Fibroblast of skin of abdomen (primary cell): ENCODE measurements at regions not wholly inside any gene's neighbourhood (a gene's known extent, or its start where the extent isn't known, plus 50 kb on each side); places are given as distances from the start of the nearest gene placed in this dataset.
A peak's percentile ranks its signal among the peaks of the same experiment; 100 is the strongest.

Experiments
- DNase-seq: peaks from one replicate; pipeline ENCODE4 v3.0.0-alpha.2; 2013

DNA sequence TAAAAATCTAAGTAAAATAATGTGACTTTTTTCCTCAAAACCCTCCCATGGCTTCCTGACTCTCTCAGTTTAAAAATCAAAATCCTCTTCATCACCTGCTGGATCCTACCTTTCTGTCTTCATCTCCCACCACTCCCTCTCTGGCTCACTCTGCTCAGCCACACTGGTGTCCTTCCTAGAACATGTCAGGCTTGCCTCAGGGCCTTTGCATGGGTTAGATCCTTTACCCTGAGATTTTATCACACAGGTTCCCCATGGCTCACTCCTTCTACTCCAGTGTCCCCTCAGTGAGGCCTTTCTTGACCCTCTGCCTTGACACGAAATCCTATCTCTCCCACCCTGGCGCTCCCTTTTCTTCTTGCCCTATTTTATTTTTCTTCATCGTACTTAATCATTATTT, 141.8 kb downstream of the RPL22L1 start:
- no peak for DNase-seq

DNA sequence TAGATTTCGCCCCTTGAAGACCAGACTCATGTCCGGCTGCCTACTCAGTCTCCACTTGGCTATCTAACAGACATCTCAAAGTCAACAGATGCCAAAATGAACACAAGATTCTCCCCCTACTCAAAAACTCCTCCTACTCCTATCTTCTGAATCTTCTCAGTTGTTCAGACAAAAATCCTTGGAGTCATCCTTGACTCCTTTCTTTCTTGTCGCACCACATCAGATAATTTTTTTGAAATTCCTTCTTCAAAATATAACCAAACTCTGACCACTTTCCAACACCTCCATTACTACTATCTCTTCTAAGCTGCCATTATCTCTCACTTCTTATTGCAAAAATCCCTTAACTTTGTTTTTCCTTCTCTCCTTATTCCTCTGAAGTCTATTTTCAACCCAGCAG, 141.9 kb upstream of the SLC7A14 start:
- no peak for DNase-seq

DNA sequence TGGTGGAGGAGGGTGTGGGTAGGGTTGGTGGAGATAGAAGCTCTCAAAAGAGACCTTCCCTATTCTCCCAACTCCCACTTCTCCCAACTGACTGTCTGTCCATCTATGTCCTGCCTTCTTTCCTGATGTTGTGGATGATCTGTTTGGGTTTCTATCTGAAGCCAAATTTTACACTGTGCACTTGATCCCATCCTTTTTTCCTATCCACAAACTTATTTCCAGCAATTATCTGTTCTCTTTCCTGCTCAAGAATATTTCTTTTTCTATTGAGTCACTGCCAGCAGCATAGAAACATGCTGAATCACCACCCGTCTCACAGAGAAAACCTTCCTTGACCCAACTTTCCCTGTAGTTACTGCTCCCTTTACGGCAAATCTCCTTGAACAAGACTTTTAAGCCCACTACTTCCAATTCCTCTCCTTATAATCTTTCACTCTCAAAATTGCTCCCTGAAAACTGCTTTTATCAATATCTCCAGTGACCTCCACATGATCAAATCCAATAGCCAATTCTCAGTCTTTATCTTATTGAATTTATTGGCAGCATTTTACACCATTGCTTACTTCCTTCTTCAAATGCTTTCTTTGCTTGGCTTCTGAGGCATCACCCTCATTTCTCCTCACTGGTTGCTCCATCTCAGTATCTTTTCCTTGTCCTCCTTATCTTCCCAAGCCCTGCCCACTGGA, 141.2 kb upstream of the SLC7A14 start:
- peak; percentile 93 for DNase-seq

DNA sequence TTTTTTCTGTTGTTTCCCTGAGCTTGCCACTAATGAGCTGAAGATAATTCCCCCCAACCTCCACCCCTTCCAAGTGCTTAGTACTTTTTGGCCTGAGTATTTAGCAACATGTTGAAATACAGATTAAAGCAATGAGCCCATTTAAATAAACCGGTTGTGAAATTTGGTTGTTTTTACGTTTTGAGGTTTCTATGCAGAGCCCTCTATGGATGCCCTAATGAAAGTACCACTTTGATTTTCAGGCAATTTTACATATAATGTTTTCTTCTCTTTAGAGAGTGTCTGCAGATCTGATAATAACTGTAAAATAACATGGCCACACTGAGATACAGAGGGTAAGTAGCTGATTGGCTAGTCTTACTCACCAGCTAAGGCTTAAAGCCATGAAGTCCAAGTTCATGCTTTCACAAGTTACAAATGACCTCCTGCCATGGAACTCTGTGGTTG, 139.4 kb upstream of the SLC7A14 start:
- peak; percentile 61 for DNase-seq

DNA sequence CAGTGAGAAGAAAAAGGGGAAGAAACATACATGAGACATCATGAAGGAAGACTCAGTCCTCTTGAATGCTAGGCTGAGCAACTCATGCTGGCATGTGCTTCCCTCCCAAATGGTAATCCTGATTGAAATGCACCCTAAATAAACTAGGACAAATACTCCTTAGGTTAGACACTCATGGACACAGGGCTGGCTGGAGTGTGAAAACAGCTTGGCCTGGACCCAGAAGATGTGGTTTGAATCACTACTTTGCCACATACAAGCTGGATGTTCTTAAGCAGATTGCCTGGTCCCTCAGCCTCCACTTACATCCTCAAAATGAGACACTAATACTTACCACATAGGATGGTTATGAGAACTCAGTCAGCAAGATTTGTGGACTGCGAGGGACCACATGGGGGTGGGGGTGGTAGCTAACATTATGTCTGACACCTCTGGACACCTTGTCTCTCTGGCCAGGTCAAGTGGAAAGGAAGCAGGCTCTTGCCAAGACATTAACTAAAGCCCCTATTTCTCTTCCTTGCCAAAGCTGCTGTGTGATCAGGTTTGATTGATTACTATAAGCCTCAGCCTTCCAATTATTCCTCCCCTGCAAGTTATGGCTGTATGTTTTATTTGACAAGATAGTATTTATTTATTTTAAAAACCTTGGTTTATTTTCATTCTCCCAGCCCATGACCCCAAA, 138.9 kb upstream of the SLC7A14 start:
- DNase-seq, result peak; percentile 96

DNA sequence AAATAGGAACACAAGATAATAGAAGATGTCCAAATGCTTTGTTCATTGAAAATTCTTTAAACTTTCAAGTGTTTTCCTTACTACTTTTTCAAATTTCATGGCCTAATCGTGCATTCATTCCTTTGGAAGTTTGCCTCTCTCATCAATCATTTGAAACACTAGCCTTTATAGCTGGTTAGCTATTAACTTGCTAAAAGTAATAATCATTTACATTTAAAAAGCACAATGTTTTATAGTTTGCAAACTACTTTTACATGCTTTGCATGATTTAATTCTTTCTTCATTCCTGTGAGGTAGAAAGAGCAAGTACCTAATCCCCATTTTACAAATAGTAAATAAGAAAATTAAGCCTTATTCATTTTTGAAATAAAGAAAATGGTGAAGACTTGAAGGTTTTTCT, 137.4 kb upstream of the SLC7A14 start:
- no peak for DNase-seq

DNA sequence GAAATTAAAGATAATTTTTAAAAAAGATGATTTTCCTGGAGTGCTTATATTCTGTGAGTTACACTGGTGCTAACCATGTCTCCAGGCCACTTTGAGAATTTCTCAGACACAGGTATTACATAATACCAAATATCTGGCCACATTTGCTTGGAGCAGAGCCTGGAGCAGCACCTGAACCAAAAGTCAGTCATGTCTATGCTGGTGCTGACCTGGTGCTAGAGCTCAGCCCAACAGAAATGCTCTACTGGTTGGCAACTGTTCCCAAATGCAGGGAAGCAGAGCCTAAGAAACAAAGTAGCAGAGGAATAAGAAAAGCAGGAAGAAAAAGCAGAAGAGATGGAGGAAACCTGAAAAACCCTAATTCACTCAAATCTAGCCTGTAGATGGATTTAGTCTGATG, 135.7 kb upstream of the SLC7A14 start:
- no peak for DNase-seq

DNA sequence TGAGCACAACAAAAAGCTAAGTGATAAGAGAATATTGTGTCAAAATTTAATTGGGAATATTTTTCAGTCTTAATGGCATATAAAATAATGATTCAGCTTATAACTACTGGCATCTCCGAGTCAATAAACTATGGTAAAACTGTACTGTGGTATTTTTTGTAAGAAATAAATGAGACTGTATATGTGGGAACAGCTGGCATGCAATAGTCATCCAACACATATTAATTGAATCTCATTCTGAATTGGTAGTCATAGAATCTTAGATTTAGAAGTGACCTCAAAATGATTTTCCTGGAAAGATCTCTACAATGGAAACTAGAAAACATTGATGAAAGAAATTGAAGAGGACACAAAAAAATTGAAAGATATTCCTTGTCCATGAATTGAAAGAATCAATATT, 133.4 kb upstream of the SLC7A14 start:
- DNase-seq, result no peak

DNA sequence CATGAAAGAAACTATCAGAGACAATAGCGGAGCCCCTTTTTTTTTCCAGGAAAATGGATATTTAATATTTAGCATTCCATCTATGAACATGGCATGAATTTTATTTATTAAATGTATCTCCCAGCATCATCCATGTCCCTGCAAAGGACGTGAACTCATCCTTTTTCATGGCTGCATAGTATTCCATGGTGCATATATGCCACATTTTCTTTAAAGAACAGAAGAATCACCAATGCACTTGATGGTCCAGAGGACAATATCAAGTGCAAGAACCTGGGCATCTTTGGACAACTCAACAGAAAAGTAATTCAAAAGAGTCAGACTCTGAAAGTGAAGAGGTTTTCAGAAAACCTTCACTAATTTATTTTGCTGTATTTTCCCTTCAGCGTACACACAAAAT, 133.0 kb upstream of the SLC7A14 start:
- DNase-seq, result no peak

DNA sequence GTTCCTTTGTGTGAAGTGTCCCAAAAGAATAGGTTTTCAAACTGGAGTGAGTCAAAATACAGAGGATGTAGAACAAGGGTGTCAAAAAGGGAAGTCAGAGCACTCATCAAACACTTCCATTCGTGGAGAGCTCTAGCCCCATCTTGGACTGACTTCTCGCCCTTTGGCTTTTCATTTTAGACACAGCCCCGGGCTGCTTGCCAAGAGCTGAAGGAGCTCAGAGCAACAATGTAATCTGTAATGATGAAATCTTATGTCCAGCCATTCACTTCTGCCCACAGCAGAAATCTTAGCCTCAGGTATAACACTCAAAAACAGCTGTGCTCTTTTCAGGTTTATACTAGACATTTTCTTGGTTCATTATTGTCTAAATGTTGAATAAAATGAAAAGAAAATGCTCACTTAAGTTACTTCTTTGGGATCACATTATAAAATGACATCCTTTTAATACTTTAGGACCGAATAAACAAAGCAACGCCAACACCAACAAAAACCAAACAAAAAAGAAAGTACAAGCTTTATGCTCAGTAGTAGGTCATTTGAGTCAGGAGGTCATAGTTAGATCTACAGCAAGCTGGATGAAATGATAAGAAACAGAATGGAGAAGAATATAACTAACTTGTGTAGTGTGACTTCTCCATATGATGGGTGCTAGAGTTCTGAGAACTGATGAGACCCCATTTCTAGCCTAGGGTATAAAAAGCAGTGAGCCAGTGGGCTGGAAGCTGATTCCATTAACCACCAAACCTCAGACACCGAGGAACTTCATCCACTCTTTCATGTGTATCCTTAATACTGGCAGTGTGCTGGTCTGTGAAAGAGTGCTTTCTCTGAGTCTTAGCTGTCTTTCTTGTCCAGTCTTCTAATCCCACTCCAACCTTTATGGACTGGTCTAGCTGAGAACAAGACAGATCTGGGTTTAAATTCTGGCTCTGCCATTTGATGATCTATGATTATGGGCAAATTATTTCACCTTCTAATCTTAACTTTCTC, 131.8 kb upstream of the SLC7A14 start:
- DNase-seq, result no peak

DNA sequence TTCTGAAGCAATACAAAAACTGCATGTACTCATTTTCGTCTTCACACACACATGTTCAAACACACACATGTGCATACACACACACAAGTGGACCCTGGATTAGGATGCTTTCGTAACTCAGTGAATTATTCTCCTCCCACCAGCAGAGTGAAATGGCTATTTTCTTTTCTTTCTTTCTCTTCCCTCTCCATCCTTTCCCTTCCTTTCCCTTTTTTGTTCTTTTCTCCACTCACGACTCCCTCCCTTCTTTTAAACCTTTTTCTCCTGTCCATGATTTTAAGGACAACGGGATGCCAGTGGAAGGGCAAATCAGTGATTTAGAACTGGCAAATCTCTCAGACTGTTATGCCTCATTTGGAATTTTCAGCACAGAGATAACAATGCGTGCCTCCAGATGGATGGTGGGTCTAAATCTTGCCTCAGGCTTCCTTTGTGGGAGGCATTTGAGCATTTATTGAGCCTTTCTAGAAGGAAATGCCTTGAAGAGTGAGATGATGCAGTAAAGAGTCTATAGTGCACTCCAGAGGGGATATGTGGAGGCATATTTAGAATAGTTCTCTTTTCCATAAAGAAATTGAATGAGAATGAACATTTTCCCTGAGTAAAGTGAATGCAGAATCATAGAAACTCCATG, 130.4 kb upstream of the SLC7A14 start:
- DNase-seq, result no peak

DNA sequence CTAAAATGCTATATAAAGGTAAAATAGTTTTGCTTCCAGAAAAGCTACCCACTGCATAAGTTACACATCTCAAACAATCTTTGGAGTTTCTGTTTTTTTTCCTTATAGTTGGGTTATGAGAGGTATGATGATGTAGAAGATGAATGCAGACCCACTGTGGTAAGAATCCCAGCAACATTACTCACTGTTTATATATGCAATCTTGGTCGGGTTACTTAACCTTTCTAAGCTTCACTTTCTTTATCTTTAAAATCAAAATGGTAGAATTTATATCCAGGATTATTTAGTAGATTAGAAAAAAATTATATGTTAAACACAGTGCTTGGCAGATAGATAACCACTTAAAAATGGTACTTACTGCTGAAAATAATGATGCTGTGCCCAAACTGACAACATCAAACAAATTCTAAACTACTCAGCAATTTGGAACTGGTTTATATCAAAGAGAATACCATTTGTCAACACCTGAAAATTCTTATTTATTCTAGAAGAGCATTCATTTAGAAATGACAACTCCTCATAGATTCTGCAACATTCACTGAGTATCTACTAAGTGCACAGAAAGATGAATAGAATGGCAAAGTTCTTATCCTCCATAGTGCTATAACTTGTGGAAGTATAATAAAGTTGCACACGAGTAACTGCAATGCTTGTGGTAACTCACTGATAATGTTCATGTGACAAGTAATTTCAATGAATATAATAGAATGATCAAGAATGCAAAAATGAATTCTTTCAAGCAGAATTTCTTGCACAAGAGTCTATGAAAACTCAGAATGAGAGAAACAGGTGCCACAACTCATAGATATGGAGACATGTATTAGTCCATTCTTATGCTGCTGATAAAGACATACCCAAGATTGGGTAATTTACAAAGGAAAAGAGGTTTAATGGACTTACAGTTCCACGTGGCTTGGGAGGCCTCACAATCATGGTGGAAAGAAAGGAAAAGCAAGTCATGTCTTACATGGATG, 129.0 kb upstream of the SLC7A14 start:
- DNase-seq, result peak; percentile 86

DNA sequence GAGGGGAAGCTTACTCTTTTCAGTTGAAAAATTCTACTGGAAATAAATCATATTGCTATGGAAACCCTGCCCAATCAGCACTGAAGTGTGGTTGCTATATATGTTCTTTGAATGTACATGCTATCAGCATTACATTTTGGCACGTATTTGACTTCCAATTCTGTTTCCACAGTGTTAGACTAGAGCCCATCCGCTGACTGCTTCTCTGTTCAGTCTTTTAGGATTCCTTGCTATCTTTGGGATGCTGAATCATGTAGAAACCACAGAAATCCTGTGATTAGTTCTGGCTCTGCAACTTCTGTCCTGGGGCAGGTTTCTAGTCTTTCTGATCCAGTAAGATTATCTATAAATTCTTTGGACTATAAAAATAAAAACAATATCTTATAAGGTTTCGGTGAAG, 128.2 kb upstream of the SLC7A14 start:
- DNase-seq, result peak; percentile 88

DNA sequence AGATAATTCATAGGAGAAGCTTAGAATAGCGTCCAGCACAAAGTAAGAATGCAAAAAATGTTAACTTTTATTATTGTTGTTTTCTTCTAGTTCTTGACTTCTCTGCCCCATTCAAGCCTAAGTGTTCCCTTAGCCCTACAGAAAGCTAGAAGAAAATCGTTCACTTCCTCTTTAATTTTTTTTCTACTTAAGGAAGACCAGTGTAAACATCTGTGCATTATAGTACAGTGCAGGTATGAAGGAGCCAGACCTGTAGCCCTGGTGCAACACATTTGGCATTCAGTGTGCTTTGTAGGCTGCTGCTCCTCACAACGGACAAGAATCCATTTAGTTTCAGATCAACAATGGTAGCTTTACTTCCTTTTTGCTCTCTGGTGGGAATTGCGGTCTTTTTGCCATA, 127.8 kb upstream of the SLC7A14 start:
- DNase-seq, result no peak

DNA sequence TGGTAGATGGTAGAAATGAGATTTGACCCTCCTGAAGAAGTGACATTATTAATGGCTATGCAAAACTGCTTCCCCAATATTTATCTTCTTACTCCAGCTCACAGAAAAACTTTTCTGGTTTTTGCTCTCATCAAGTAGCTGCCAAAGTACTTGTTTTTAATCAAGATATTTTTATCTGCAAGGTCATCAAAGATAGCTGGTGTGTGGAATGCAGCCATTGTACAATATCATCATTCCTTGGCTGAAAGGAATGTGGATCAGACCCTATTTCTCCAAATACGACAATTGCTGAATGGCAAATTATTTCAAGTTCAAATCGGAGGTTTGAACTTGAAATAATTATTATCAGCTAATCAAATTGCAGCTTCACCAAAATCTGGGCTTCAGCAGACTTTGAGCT, 126.9 kb upstream of the SLC7A14 start:
- DNase-seq, result peak; percentile 38

DNA sequence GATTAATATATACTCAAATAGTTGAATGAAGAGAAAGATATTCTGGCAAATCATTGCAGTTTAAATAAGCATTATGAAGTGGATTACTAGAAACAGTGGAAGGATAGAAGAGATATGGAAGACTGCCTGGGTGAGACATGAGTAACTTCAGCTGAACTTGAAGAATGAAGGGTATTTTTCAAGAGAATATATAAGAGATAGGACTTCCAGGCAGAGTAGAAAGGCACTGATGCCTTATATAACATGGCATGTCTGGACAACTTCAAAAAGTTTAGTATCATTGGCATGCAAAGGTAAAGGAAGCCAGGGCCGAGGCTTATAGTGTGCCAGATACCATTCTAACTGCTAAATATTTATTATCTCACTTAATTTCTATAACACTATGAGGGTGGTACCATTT, 126.5 kb upstream of the SLC7A14 start:
- no peak for DNase-seq

DNA sequence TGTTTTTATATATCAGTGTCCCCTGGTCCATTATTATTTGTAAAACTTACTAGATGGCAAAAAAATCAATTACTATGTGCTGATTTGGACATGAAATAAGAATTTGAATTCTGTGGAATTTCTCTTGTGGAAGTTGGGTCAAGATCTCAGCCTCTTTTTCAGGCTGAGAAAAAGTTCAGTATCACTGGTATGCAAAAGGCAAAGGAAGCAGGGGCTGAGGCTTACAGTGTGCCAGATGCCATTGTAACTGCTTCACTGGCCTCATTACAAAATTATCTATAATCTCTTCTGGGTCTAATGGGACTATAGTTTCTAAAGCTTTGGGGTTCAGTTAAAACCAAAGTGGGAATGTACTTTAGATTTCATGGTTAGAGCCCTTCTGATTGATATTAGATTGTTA, 125.9 kb upstream of the SLC7A14 start:
- no peak for DNase-seq

DNA sequence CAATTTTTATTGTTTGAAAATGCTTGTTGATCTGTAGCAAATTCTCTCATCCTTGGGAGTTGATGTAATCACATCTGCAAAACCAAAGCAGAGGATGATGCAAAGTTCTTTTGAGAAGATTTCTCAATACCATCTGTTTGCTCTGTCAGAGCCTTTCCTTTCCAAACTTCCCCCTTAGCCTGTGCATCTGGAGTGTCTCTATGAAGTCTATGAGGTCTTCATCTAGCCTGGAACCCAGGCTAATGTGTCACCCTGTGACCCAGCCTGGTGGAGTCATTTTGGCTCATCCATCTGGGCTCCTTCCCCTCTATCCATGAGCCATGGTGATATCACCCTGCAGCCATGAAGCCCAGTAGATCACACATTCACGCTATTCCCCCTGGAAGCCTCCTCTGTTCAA, 123.2 kb upstream of the SLC7A14 start:
- DNase-seq, result peak; percentile 96

DNA sequence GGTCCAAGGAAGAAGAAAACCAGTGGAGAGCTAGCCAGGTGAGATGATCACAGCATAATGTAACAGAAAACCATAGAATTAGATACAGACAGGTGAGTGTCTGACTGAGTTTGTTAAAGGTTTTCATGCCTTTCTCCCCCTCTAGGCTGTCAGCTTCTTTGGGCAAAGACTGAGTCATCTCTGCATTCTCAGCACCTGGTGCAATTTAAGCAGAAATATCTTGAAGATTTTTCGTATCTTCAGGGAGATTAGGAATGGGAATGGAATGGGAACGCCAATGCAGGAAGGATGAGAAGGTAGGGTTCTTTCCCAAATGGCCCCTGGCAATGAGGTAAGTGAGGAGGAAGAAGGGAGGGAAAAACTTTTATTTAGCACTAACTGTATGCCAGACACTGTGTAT, 122.0 kb upstream of the SLC7A14 start:
- DNase-seq, result no peak

DNA sequence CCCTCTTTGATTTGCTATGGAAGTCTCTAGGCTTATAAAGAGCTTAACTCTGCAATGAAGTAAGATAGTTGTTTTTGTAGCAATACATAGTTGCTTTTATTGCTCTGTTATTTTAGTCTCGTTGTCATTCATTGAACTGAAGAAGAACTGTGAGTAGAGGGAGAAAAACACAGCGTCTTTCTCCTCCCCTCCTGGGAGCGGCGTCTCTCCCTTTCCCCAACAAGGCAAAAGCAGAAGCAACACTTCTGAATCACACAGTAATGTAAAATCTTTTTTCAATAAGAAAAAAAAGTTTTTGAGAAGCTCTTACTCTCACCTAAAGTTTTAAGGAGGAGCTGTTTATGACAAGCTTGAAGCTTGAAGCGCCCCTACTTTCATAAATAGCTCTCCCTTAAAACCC, 119.3 kb upstream of the SLC7A14 start:
- DNase-seq, result peak; percentile 45

DNA sequence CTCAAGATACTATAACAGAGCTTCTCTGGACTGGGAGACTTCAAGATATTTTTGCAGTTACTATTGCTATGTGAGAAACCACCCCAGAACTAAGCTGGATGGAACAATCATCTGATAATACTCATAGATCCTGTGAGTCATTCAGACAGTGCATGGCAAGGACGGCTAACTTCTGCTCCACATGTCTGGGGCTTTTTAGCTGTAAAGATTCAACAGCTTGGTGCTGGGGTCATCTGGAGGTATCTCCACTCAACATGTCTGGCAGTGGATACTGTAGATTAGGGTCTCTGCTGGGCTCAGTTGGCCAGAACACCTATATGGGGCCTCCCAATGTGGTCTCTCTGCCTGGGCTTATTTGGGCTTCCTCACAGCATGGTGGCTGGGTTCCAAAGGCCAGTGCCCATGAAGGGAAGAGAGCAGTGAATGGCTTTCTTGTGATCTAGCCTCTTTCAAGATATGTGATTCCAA, 117.3 kb upstream of the SLC7A14 start:
- peak; percentile 94 for DNase-seq
